ENCODE measurements at regions not wholly inside any gene's neighbourhood (a gene's known extent, or its start where the extent isn't known, plus 50 kb on each side); places are given as distances from the start of the nearest gene placed in this dataset.
A peak's percentile ranks its signal among the peaks of the same experiment; 100 is the strongest.

DNA sequence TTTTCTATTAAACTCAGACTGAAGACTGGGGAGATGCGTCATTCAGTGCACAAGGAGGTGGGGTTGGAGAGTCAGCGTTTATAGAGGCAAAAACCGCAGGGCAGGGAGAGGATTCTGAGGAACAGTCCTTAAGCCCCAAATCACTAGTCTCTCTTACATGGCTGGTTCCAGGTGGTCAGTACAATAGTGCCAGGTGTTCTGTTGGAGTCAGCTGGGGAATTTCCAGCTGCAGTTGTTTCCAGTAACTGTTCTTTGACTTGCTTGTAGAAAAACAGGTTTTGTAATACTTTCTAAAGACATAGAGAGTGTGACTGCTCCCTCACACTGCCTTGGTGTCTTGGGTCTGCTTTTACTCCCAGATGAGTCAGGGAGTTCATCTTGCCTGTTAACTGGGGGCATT, 192.2 kb downstream of the TMTC3 start (continued):
- TF ChIP-seq IRF3 (IDR thresholded peaks at IDR 0.05) (no peak), PAX5 (IDR thresholded peaks at IDR 0.05; ENCODE audit: borderline replicate concordance, low read depth, low read length) (peak; percentile 44; the same call in 1 of the 2 replicates), TCF12 (IDR thresholded peaks at IDR 0.05; ENCODE audit: low read depth, low read length) (peak; percentile 94), ASH2L (IDR thresholded peaks at IDR 0.05; ENCODE audit: borderline replicate concordance, low read depth) (no peak), ETV6 (conservative IDR thresholded peaks at IDR 0.05 in 1 of 2, IDR thresholded peaks at IDR 0.05 in 1 of 2; ENCODE audit: borderline replicate concordance in 1 of 2, low read depth in 1 of 2) (no peak), NRF1 (conservative IDR thresholded peaks at IDR 0.05; ENCODE audit: low read depth, low read length) (no peak), CBFB (IDR thresholded peaks at IDR 0.05; ENCODE audit: low read depth) (no peak), NBN (IDR thresholded peaks at IDR 0.05) (no peak), SRF (IDR thresholded peaks at IDR 0.05; ENCODE audit: low read depth in 2 of 2, low read length in 2 of 2) (no peak), YBX1 (IDR thresholded peaks at IDR 0.05) (no peak), CHD1 (IDR thresholded peaks at IDR 0.05; ENCODE audit: low read depth, low read length) (no peak), ZBTB4 (CRISPR knock-in tag; IDR thresholded peaks at IDR 0.05) (no peak), EED (IDR thresholded peaks at IDR 0.05; ENCODE audit: low read depth) (peak; percentile 65), MEF2B (IDR thresholded peaks at IDR 0.05; ENCODE audit: partially characterized antibody, poor library complexity, severe bottlenecking) (no peak), IKZF2 (IDR thresholded peaks at IDR 0.05) (peak; percentile 23 to 38; a peak in 1 of 4 replicates), SMC3 (IDR thresholded peaks at IDR 0.05; ENCODE audit: borderline replicate concordance, low read length) (no peak), RUNX3 (IDR thresholded peaks at IDR 0.05; ENCODE audit: low read length) (peak; percentile 51), YY1 (IDR thresholded peaks at IDR 0.05; ENCODE audit: low read depth, low read length) (no peak), POLR2AphosphoS2 (IDR thresholded peaks at IDR 0.05; ENCODE audit: low read depth, low read length) (no peak)
